Smooth muscle cell (in vitro differentiated cells): ENCODE measurements at regions not wholly inside any gene's neighbourhood (a gene's known extent, or its start where the extent isn't known, plus 50 kb on each side); places are given as distances from the start of the nearest gene placed in this dataset.
A peak's percentile ranks its signal among the peaks of the same experiment; 100 is the strongest.

ENCODE experiments used
- DNase-seq: peaks from one replicate; lab custom pipeline; 2025; ENCODE audit not compliant: unreplicated experiment; lab: John Stamatoyannopoulos, UW
- H2AFZ ChIP-seq: fragments of 200-600 bp; sonication (generic); 2 replicates; pipeline ENCODE4 v1.6.0; 2016; ENCODE audit warnings: antibody characterized with exemption, low read depth, mild to moderate bottlenecking
- H3F3A ChIP-seq: fragments of 200-600 bp; sonication (generic); 2 replicates; pipeline ENCODE4 v1.6.0; 2017; ENCODE audit warnings: antibody characterized with exemption, low read depth
- H3K27ac ChIP-seq: fragments of 200-600 bp; sonication (generic); 2 replicates; pipeline ENCODE4 v1.5.1; 2016; ENCODE audit warnings: low read depth, mild to moderate bottlenecking
- H3K27me3 ChIP-seq: fragments of 200-600 bp; sonication (generic); 2 replicates; pipeline ENCODE4 v1.6.1; 2016; ENCODE audit warnings: low read depth, mild to moderate bottlenecking
- H3K36me3 ChIP-seq: fragments of 200-600 bp; sonication (generic); 2 replicates; pipeline ENCODE4 v1.5.1; 2016; ENCODE audit warnings: low read depth
- H3K4me1 ChIP-seq: fragments of 200-600 bp; sonication (generic); 2 replicates; pipeline ENCODE4 v1.5.1; 2016; ENCODE audit warnings: low read depth
- H3K4me2 ChIP-seq: fragments of 200-600 bp; sonication (generic); 2 replicates; pipeline ENCODE4 v1.6.0; 2016; ENCODE audit warnings: mild to moderate bottlenecking
- H3K4me3 ChIP-seq: fragments of 200-600 bp; sonication (generic); 2 replicates; pipeline ENCODE4 v1.5.1; 2016; ENCODE audit warnings: mild to moderate bottlenecking
- H3K79me2 ChIP-seq: fragments of 200-600 bp; sonication (generic); 2 replicates; pipeline ENCODE4 v1.6.0; 2016; ENCODE audit warnings: low read depth, mild to moderate bottlenecking
- H3K9ac ChIP-seq: fragments of 200-600 bp; sonication (generic); 2 replicates; pipeline ENCODE4 v1.6.0; 2016; ENCODE audit warnings: low read depth
- H3K9me3 ChIP-seq: fragments of 200-600 bp; sonication (generic); replicated peaks from 2 replicates; pipeline ENCODE4 v1.5.1; 2016; ENCODE audit warnings: low read depth
- H4K20me1 ChIP-seq: fragments of 200-600 bp; sonication (generic); 2 replicates; pipeline ENCODE4 v1.6.0; 2016; ENCODE audit warnings: low read depth
- WGBS: methylation state at CpG from one replicate; pipeline ENCODE4 v1.1.7; 2016; ENCODE audit warnings: low lambda C conversion rate; 5-methylcytosine and 5-hydroxymethylcytosine counted together
- TF ChIP-seq, protein P1 (sequence below): fragments of 200-600 bp; sonication (generic); IDR thresholded peaks from 2 replicates; pipeline ENCODE4 v1.5.1; 2017; ENCODE audit warnings: borderline replicate concordance, mild to moderate bottlenecking, antibody characterized with exemption; ENCODE audit not compliant: insufficient read depth, poor library complexity, severe bottlenecking

DNA sequence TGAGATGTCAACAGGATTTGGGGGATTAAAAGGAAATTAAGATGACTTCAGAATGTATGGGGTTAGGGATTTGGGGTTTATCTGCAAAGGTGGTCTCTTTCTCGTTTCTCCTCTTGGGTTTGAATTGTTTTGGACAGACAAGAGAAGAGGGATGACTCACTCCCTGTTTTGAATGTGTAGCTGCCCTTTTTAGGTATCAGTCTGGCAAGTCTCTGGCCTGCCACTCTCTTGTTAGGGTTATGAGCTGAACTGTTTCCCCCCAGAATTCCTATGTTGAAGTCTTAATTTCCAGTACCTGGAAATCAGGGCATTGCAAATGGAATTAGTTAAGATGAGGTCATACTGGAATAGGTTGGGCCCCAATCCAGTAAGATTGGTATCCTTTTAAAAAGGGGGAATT lies 291.7 kb downstream of the MEX3B start:
- H3K27ac ChIP-seq = peak overlapping the region; percentile 5
- no peak overlapping the region for H3K4me3 ChIP-seq
- H2AFZ ChIP-seq = no peak overlapping the region
- no peak overlapping the region for H3K9ac ChIP-seq
- no peaks in the 10 kb centered on the region for H3F3A ChIP-seq
- peaks cover 16% of the 10 kb centered on the region for H3K4me1 ChIP-seq
- H3K36me3 ChIP-seq = no peaks in the 10 kb centered on the region
- WGBS = 17% methylated on average over 1 of the region's 1 CpG
- no peaks in the 10 kb centered on the region for H3K27me3 ChIP-seq
- peak overlapping the region; percentile 43 for H3K4me2 ChIP-seq
- no peaks in the 10 kb centered on the region for H3K79me2 ChIP-seq
- DNase-seq = no peak
- H3K9me3 ChIP-seq = no peaks in the 10 kb centered on the region
- peaks cover 31% of the 10 kb centered on the region for H4K20me1 ChIP-seq
- TF ChIP-seq, protein P1, sequence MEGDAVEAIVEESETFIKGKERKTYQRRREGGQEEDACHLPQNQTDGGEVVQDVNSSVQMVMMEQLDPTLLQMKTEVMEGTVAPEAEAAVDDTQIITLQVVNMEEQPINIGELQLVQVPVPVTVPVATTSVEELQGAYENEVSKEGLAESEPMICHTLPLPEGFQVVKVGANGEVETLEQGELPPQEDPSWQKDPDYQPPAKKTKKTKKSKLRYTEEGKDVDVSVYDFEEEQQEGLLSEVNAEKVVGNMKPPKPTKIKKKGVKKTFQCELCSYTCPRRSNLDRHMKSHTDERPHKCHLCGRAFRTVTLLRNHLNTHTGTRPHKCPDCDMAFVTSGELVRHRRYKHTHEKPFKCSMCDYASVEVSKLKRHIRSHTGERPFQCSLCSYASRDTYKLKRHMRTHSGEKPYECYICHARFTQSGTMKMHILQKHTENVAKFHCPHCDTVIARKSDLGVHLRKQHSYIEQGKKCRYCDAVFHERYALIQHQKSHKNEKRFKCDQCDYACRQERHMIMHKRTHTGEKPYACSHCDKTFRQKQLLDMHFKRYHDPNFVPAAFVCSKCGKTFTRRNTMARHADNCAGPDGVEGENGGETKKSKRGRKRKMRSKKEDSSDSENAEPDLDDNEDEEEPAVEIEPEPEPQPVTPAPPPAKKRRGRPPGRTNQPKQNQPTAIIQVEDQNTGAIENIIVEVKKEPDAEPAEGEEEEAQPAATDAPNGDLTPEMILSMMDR = no peak

DNA sequence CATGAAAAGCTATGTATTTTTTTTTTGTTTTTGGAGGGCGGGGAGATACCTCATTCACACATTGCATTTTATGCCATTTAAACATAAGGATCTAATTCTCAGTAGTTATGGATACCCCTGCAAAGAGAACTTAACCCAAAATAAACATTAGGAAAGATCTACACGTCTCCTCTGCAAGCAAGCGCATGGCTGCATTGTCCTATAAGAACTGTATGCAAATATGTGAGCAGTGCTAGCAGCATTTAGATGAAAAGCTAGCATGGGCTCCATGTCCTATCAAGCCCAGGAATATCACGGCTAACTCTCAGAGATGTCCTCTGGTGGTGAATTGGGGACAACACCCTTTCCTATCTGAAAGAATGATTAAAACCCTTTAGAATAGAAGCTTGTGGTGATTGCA lies 292.8 kb downstream of the MEX3B start:
- H3K27me3 ChIP-seq = no peaks in the 10 kb centered on the region
- H3K4me2 ChIP-seq = peak overlapping the region; percentile 20
- no peaks in the 10 kb centered on the region for H3K36me3 ChIP-seq
- no peak for DNase-seq
- H3K4me1 ChIP-seq = peaks cover 16% of the 10 kb centered on the region
- H2AFZ ChIP-seq = no peak overlapping the region
- TF ChIP-seq, protein P1 = no peak
- no peaks in the 10 kb centered on the region for H3F3A ChIP-seq
- H3K4me3 ChIP-seq = no peak overlapping the region
- H3K79me2 ChIP-seq = no peaks in the 10 kb centered on the region
- H3K9ac ChIP-seq = no peak overlapping the region
- H3K9me3 ChIP-seq = no peaks in the 10 kb centered on the region
- peaks cover 24% of the 10 kb centered on the region for H4K20me1 ChIP-seq
- 66% methylated on average over 4 of the region's 4 CpGs for WGBS
- H3K27ac ChIP-seq = no peak overlapping the region

DNA sequence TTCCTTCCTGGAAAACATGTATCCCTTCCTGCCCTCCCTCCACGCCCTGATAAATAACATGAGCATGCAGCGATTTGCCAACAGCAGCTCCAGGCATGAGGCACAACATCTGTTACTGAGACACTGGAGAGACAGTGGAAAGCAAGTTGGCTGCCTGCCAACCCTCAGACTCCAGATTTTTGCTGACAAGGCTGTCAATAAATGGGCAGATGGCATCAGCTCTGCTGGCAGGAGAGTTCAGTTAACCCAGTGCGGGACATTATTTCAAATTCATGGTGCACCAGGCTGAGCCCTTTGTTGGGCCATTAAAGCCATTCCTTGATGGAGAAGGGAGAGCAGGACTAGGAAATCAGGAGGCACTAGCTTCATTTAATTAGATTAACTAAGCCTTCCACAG lies 293.3 kb downstream of the MEX3B start:
- WGBS = 33% methylated on average over 3 of the region's 3 CpGs
- Histone ChIP-seq H3K36me3 (no peaks in the 10 kb centered on the region), H3K79me2 (no peaks in the 10 kb centered on the region), H3K27ac (no peak overlapping the region), H3K4me1 (peaks cover 16% of the 10 kb centered on the region), H3K4me3 (no peak overlapping the region), H3F3A (no peaks in the 10 kb centered on the region), H4K20me1 (peaks cover 23% of the 10 kb centered on the region), H3K4me2 (peak overlapping the region; percentile 50), H3K9ac (no peak overlapping the region), H2AFZ (no peak overlapping the region), H3K27me3 (no peaks in the 10 kb centered on the region), H3K9me3 (no peaks in the 10 kb centered on the region)
- TF ChIP-seq, protein P1 = no peak
- peak; percentile 10 for DNase-seq

DNA sequence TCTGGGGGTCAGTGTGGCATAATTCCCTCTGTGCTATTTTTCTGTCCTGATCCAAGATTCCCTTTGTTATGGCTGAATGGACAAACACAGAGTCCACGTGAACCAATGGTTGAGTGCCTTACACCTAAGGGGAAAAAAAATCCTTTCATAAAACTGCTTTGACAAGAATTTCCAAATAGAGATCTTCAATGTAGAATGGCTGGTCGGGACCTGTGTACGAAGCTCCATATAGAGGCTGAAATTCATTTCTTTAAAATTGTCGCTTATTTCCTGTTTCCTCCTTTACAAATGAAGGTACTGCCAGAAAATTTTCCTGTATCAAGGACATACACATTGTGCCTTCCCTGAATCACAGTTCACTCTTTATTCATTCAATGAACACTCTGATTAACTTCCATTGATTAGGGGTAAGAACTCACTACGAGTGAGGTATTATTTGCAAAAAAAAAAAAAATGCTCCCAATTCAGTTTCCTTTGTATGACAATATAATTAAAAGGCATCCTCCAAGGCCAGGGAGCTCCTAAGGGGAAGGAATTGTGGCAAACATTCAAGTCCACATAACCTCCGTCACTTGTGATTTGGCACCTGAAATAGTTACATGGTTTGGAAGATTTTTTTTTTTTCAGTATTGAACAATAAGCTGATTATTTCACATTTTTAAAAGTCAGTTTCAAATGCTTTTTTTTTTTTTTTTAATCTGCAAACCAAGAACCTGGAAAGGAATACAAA lies 293.8 kb downstream of the MEX3B start:
- WGBS = 88% methylated on average over 6 of the region's 6 CpGs
- TF ChIP-seq, protein P1 = no peak
- H3K4me3 ChIP-seq = no peak overlapping the region
- H3K79me2 ChIP-seq = no peaks in the 10 kb centered on the region
- peak overlapping the region; percentile 50 for H3K4me2 ChIP-seq
- H3K27me3 ChIP-seq = no peaks in the 10 kb centered on the region
- H3K9me3 ChIP-seq = no peaks in the 10 kb centered on the region
- H3K4me1 ChIP-seq = peaks cover 16% of the 10 kb centered on the region
- no peak overlapping the region for H3K27ac ChIP-seq
- DNase-seq = no peak
- H2AFZ ChIP-seq = no peak overlapping the region
- peaks cover 23% of the 10 kb centered on the region for H4K20me1 ChIP-seq
- no peaks in the 10 kb centered on the region for H3F3A ChIP-seq
- no peaks in the 10 kb centered on the region for H3K36me3 ChIP-seq
- H3K9ac ChIP-seq = no peak overlapping the region
